HS-27A (cell line): ENCODE measurements at regions not wholly inside any gene's neighbourhood (a gene's known extent, or its start where the extent isn't known, plus 50 kb on each side); places are given as distances from the start of the nearest gene placed in this dataset.
A peak's percentile ranks its signal among the peaks of the same experiment; 100 is the strongest.

Experiments used
- DNase-seq: peaks from one replicate; pipeline ENCODE4 v3.0.0-alpha.2; 2012; ENCODE audit warnings: low read depth, missing footprints

GRCh38 chr1:115492019-115492595, 149.7 kb upstream of the VANGL1 start:
- DNase-seq, result no peak

DNA sequence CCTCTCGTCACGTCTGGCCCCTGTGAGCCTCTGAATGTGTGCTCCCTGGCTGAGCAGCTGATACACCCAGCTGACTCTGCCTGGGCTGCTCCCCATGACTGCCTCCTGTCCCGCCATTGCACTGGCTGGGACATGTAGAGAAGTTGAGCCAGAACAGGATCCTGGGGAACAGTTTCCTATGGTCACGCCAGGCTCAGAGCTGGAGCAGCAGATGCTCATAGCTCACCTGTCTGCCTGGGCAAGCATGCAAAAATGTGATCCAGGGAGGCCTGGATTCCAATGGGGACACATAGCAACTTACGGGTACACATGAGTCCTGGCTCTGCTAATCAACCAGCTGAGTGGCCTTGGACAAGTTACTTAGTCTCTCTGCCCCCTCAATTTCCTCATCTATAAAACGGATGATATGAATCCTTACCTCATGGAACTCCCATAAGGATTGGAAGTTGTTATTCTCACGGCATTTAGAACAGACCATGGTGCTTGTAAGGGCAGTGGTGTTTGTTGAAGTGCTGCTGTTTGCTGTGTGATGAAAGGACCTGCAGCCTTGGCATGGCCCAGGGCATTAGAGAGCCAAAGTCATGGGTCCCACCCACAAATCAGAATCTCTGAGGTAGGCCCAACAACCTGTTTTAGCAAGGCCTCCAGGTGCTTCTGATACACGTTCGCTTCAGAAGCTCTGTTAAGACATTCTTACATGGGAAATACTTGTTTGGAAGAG, 150.3 kb upstream of the VANGL1 start:
- DNase-seq, result no peak

- no peak for DNase-seq
These were observed 141.0 kb upstream of the NGF start for GRCh38 chr1:115479055-115479482.

DNA sequence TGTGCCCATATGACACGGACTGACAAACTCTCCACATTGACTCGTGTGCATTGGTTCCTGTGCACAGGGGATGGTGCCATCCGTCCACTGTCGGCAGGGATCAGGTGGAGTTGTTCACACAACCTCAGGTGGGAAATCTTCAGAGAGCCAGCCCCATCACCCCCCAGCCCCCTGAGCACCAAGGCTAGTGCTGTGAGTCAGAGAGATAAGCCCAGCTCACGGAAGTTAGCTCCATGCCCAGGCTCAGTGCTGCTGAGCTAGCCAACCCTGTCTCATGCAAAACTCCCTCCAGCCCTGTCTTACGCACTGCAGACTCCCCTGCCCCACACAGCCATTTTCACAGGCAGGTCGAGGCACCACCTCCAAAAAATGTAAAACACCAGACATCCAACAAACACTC, 139.0 kb upstream of the NGF start:
- DNase-seq, result no peak

DNA sequence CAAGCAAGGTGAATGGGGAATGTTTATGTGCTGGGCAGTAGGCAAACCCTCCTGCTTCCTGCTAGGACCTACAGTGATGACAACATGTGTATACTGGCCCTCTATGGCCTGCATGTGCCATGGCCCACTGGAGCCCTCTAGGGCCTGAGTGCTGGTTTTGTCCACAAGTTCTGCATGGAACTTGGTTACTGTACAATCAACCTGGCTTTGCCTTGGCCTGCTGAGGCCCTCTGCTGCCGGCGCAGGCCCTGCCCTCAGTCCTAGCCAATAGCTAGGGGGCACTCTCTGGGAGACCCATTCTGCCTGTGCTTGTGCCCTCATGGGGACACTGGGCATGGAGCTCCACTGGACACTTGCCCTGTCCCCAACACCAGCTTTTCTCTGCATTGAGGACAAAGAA, 138.6 kb upstream of the NGF start:
- DNase-seq, result no peak

DNA sequence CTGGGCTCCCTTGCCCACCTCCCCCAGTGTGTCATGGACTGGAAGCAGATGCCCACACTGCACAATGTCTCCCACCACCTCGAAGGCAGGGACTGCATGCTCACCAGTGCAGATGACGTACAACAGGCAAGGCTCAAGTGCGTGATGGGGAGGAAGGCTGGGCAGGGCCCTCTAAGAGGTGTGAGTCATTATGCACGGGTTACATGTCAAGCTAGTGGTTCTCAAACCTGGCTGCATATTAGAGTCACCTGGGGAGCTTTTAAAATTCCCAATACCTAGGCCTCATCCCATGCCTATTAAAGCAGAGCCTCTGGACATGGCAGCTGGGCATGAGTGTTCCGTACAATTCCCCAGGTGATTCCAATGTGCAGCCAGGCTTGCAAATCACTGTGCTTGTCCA, 137.9 kb upstream of the NGF start:
- no peak for DNase-seq

GRCh38 chr1:115475252-115475651, 137.2 kb upstream of the NGF start:
- no peak for DNase-seq

DNA sequence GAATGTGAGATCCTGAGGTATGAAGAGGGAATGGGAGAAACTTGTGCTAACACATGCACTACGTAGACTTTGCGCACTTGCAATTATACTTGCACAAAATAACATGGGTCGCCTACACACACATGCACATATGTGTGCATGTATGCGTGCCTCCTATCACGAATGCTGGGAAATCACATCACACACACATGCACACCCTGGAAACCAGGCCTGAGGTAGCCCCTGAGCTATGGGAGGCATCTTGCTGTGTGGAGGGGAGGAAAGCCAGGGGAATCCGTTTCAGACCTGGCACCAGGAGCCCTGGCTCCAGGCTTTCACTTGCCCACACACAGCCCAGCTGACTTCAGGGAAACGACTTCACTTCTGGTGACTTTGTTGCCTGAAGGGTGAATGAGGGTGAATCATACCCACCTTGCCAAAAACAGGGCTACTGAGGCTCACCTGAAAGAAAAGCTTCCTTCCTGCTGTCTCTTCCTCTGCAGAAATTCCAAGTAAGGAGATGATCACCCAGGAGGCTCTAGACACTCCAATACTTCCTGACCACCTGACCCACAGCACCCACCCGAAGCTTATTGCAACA, 136.0 kb upstream of the NGF start:
- no peak for DNase-seq

DNA sequence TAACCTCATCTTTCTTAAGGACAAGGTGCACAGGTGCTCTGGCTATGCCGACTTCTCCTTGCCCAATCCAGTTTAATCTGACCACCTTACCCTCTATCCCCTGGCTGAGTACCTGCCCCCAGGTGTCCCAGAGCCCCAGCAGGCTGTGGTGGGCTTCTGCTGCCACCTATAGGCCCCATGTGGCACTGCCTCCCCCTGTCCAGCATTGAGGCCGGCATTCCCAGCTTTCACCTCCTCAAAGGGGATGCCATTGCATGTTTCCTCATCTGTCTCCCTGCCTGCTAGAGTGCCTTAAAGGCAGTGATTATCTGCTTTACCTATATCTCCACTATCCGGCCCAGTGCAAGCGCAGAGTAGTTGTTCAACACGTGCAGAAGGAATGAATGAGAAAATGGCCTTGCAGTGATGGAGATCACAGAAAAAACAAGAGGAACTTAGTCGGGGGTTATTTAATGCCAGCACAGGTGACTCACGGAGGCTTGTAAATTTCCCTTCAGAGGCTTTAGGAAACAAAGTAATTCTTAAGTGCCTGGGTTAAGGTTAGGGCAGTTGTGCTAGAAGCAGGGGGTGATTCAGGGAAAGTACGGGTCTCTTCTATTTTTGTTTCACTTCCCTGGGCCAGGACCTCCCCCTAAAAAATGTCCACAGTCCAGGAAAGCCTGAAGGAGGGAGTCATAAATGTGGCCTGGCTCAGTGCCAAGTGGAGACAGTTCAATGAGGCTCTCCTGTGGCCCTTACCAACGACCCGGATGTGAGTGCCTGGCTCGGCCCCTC, 131.8 kb upstream of the NGF start:
- DNase-seq, result peak; percentile 92

GRCh38 chr1:115467790-115468189, 129.7 kb upstream of the NGF start:
- DNase-seq, result no peak

DNA sequence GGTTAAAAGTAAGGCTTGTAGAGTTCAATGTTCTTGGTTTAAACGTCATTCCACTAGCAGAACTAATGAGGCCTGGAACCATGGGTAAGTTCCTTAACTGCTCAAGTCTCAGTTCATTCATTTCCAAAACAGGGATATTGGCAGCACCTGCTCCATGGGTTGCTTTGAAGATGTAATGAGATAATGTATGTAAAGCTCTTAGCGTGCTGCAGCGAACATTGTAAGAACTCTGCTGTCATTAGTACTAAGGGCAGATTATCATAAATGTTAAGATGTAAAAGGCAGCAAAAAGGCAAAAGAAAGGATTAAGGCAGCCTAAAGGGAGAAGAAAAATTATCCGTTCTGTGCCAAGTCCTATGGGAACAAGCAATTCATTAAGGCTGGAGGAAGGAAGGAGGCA, 129.1 kb upstream of the NGF start:
- no peak for DNase-seq

- DNase-seq, result no peak
These were observed 128.4 kb upstream of the NGF start for GRCh38 chr1:115466433-115466832.

- DNase-seq, result no peak
These were observed 127.8 kb upstream of the NGF start for GRCh38 chr1:115465802-115466363.

DNA sequence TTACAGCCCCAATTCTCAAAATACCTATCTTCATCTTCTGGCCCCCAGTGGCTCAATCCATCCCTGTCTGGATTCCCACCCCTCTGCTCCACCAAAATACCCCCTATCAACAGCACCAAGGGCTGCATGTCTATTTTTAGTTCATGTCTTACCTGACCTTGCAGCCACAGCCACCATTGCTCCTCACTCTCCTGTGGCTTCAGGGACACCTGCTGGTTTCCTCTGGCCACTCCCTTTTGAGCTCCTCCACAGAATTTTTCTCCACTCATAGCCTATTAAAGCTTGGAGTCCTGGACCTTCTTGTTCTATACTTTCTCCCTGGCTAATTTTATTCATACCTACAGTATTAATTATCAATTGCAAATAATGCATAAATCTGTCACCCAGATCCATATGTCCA, 125.3 kb upstream of the NGF start:
- no peak for DNase-seq

DNA sequence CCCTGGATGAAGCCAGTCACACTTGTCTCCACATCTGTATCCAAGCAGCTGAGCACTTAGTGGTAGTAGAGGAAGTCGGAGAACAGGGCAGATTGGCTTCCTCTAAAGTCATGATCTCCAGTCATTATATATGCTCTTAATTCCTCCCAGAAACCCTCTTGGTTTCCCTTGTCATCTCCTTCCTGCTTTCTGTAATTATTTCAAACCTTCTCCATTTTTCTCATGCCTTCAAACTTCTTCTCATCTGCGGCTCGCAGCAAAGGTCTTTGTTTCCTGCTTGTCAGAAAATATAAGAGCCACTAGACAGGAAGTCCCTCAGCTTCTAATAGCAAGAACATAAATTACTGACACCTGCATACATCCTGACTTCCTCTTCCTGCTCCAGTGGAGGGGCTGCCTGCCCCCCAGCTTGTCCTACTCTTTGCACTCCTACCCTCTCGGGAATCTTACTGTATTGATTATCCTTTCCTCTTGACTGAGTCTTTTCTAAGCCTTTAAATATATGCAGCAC, 124.6 kb upstream of the NGF start:
- DNase-seq, result no peak

GRCh38 chr1:115461526-115461925, 123.5 kb upstream of the NGF start:
- DNase-seq, result no peak

DNA sequence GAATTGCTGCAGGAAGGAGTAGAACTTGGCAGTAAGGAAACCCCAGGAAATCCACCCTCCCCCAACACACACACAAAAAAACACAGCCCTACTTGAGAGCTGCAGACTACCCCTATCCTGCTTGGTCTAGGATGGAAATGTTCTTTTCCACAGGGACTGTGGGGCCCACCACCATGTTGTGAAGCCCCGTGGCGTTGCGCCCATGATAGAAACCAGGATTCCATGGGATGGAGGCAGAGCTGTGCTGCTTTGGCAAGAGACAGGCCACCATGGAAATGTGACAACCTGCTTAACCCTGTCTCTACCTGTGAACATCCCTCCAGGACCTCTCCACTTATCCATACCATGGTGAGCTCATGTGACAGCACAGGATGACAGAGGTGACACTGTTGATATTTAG, 121.1 kb upstream of the NGF start:
- no peak for DNase-seq

- DNase-seq, result no peak
These were observed 120.5 kb upstream of the NGF start for GRCh38 chr1:115458426-115459114.

DNA sequence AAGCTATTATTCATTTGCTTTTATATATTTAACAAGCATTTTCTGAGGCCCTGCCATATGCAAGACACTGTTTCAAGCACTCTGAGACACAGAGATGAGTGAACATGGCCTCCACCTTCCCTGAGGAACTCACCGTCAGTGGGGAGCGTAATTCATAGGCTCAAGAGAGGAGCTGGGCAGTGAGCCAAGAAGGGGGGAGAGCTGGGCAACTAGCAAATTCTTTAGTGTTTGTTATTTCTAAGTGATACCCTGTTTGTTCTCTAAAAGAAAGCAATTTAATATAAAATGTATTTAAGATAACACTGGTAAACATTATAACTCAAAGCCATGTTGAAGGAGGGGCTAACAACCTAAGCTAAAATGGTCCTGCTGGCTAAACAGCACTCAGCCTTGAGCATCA, 119.2 kb upstream of the NGF start:
- no peak for DNase-seq

- peak; percentile 52 for DNase-seq
These were observed 118.5 kb upstream of the NGF start for GRCh38 chr1:115456441-115456961.

- DNase-seq, result no peak
These were observed 116.9 kb upstream of the NGF start for GRCh38 chr1:115454837-115455511.
